IMR-90 (cell line): ENCODE measurements at regions not wholly inside any gene's neighbourhood (a gene's known extent, or its start where the extent isn't known, plus 50 kb on each side); places are given as distances from the start of the nearest gene placed in this dataset.

Experiments
- ATAC-seq: fragments of 200-7000 bp; cut with Tn5 transposase; 2 replicates; pipeline ENCODE4 v1.9.1; 2020; ENCODE audit warnings: low read depth, mild to moderate bottlenecking, moderate library complexity
- BruUV-seq: library from RNA; stranded (reverse); fragments of 400-500 nt; replicated peaks from 2 replicates; lab custom pipeline; 2021; lab: Mats Ljungman, UMichigan
- CTCF ChIA-PET: fragments of 300-600 bp; formaldehyde crosslinking; extraction: SDS; loops from one replicate; lab custom pipeline; 2021; ENCODE audit warnings: antibody characterized with exemption; lab: Yijun Ruan, JAX
- POLR2A ChIA-PET: fragments of 300-600 bp; sonication (Branson Sonifier 250); formaldehyde crosslinking; loops from one replicate; lab custom pipeline; 2022; ENCODE audit warnings: antibody characterized with exemption; ENCODE audit not compliant: unreplicated experiment; lab: Charles Lee
- DNase-seq: peaks from one replicate; pipeline ENCODE4 v3.0.0; 2013
- H2AFZ ChIP-seq: replicated peaks from 2 replicates; pipeline ENCODE3; 2013; ENCODE audit warnings: low read length, mild to moderate bottlenecking; ENCODE audit not compliant: poor library complexity
- H2AK5ac ChIP-seq: 2 replicates; pipeline ENCODE4 v1.6.1; 2013; ENCODE audit warnings: low read depth, low read length, inconsistent platforms
- H2AK9ac ChIP-seq: replicated peaks from 2 replicates; pipeline ENCODE3; 2013; ENCODE audit warnings: mild to moderate bottlenecking, low read depth, low read length, moderate library complexity; ENCODE audit not compliant: poor library complexity
- H2BK120ac ChIP-seq: 2 replicates; pipeline ENCODE4 v1.6.1; 2013; ENCODE audit warnings: low read depth, low read length, inconsistent platforms
- H2BK15ac ChIP-seq: 3 replicates; pipeline ENCODE4 v1.6.1; 2013; ENCODE audit warnings: low read depth, low read length, inconsistent platforms
- H2BK20ac ChIP-seq: 2 replicates; pipeline ENCODE4 v1.6.1; 2013; ENCODE audit warnings: low read depth, mild to moderate bottlenecking, inconsistent platforms, low read length, moderate library complexity
- H2BK5ac ChIP-seq: 2 replicates; pipeline ENCODE4 v1.6.1; 2013; ENCODE audit warnings: mild to moderate bottlenecking, low read depth, low read length, inconsistent platforms; ENCODE audit not compliant: poor library complexity, severe bottlenecking
- H3K14ac ChIP-seq: replicated peaks from 2 replicates; pipeline ENCODE4 v1.6.1; 2013; ENCODE audit warnings: low read depth, low read length, inconsistent platforms
- H3K18ac ChIP-seq: 2 replicates; pipeline ENCODE4 v1.6.1; 2013; ENCODE audit warnings: low read depth, low read length, control low read depth
- H3K23ac ChIP-seq: 2 replicates; pipeline ENCODE4 v1.6.1; 2013; ENCODE audit warnings: low read depth, low read length, inconsistent platforms
- H3K27ac ChIP-seq: 2 replicates; pipeline ENCODE4 v1.5.1; 2013; ENCODE audit warnings: mild to moderate bottlenecking, control low read depth, low read length; ENCODE audit not compliant: insufficient read depth
- H3K27me3 ChIP-seq: 2 replicates; pipeline ENCODE4 v1.6.1; 2013; ENCODE audit warnings: low read length; ENCODE audit not compliant: control insufficient read depth, insufficient read depth
- H3K36me3 ChIP-seq: 2 replicates; pipeline ENCODE4 v1.6.1; 2013; ENCODE audit warnings: low read length, mixed read lengths; ENCODE audit not compliant: control insufficient read depth, insufficient read depth
- H3K4ac ChIP-seq: 2 replicates; pipeline ENCODE4 v1.6.1; 2013; ENCODE audit warnings: low read depth, low read length, inconsistent platforms
- H3K4me1 ChIP-seq: 2 replicates; pipeline ENCODE4 v1.6.1; 2013; ENCODE audit warnings: low read length, mixed read lengths; ENCODE audit not compliant: control insufficient read depth, insufficient read depth
- H3K4me2 ChIP-seq: 2 replicates; pipeline ENCODE4 v1.6.1; 2013; ENCODE audit warnings: low read depth, mild to moderate bottlenecking, control low read depth, low read length, moderate library complexity
- H3K4me3 ChIP-seq: 2 replicates; pipeline ENCODE4 v1.5.1; 2013; ENCODE audit warnings: low read depth, mild to moderate bottlenecking, control low read depth, low read length, moderate library complexity; ENCODE audit not compliant: insufficient read depth
- H3K56ac ChIP-seq: 2 replicates; pipeline ENCODE4 v1.6.1; 2013; ENCODE audit warnings: low read length, inconsistent platforms; ENCODE audit not compliant: insufficient read depth; ENCODE audit errors: extremely low read depth
- H3K79me1 ChIP-seq, 2 experiments: 2 replicates each; pipeline ENCODE4 v1.6.1; 2013; ENCODE audit warnings: low read length in 2 of 2, inconsistent platforms in 1 of 2, low read depth in 1 of 2
- H3K9ac ChIP-seq: 2 replicates; pipeline ENCODE4 v1.6.1; 2013; ENCODE audit warnings: low read depth, low read length, control low read depth
- H3K9me1 ChIP-seq: 2 replicates; pipeline ENCODE4 v1.6.1; 2013; ENCODE audit warnings: low read length, inconsistent platforms; ENCODE audit not compliant: insufficient read depth
- H3K9me3 ChIP-seq: 2 replicates; pipeline ENCODE4 v1.6.1; 2013; ENCODE audit warnings: low read length; ENCODE audit not compliant: control insufficient read depth, insufficient read depth
- H4K20me1 ChIP-seq: 2 replicates; pipeline ENCODE4 v1.6.1; 2013; ENCODE audit warnings: low read length, inconsistent platforms; ENCODE audit not compliant: insufficient read depth
- H4K5ac ChIP-seq: 2 replicates; pipeline ENCODE4 v1.6.1; 2013; ENCODE audit warnings: mild to moderate bottlenecking, low read depth, low read length, control low read depth
- H4K8ac ChIP-seq, 2 experiments: 2 replicates each; pipeline ENCODE4 v1.6.1; 2013; ENCODE audit warnings: low read depth in 2 of 2, low read length in 2 of 2, control low read depth in 1 of 2, inconsistent platforms in 1 of 2
- H4K91ac ChIP-seq: 2 replicates; pipeline ENCODE4 v1.6.1; 2013; ENCODE audit warnings: low read depth, low read length, inconsistent platforms; ENCODE audit not compliant: insufficient read depth
- NFE2L2 ChIP-seq: fragments of 150-350 bp; IDR thresholded peaks from 2 replicates; pipeline ENCODE4 v1.6.1; 2016; ENCODE audit warnings: low read depth, mild to moderate bottlenecking, low read length
- POLR2A ChIP-seq: IDR thresholded peaks from 2 replicates; pipeline ENCODE4 v1.6.1; 2012; ENCODE audit warnings: mild to moderate bottlenecking, low read depth, low read length
- RCOR1 ChIP-seq: IDR thresholded peaks from 2 replicates; pipeline ENCODE4 v1.6.1; 2012; ENCODE audit warnings: mild to moderate bottlenecking, low read length, improper control_type of control experiment; ENCODE audit not compliant: insufficient replicate concordance
- RFX5 ChIP-seq: IDR thresholded peaks from 2 replicates; pipeline ENCODE4 v1.8.0; 2012; ENCODE audit warnings: low read depth, mild to moderate bottlenecking, low read length, moderate library complexity
- dilution Hi-C: fragments of 300-500 bp; cut with HindIII; formaldehyde crosslinking; loops from one replicate; pipeline ENCODE4 v1.14.3; 2018; ENCODE audit warnings: low sequenced_read_pairs; ENCODE audit not compliant: unreplicated experiment
- in situ Hi-C: fragments of 300-500 bp; cut with MboI; formaldehyde crosslinking; loops from 3 replicates; pipeline ENCODE4 v1.14.3; 2019; ENCODE audit warnings: low sequenced_read_pairs, inconsistent platforms, mixed read lengths
- intact Hi-C: fragments of 100-400 bp; cut with micrococcal nuclease; formaldehyde crosslinking; loops from 2 replicates; pipeline ENCODE4 v1.10.0; 2022

DNA sequence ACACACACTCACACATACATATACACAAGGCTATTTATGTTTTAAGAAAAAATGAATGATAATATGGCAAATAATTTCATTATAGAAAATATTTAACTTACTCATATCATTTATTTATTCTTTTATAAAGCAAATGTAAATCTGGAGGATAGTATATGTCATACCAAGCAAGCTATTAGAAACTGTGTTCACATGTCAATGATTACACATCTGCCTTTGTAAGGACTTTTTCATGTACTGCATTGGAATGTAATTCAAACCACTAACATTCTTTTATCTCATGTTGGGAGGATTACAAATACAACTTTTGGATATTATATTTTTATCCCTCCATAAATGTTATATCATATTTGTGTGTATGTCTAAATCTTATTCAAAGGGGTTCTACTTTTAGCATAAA, 1887.4 kb downstream of the NCAM2 start:
- no peak overlapping the region for H3K4ac ChIP-seq
- no peak overlapping the region for H3K23ac ChIP-seq
- H3K36me3 ChIP-seq, result no peaks in the 10 kb centered on the region
- H3K14ac ChIP-seq, result no peak overlapping the region
- TF ChIP-seq RCOR1, result no peak
- no peak for TF ChIP-seq RFX5
- TF ChIP-seq POLR2A, result no peak
- no peak for TF ChIP-seq NFE2L2
- no peak for DNase-seq
- H3K4me1 ChIP-seq, result no peaks in the 10 kb centered on the region
- no peak overlapping the region for H3K4me3 ChIP-seq
- H4K8ac ChIP-seq, result no peak overlapping the region
- H3K4me2 ChIP-seq, result no peak overlapping the region
- H2AFZ ChIP-seq, result no peak overlapping the region
- H2AK5ac ChIP-seq, result no peak overlapping the region
- no peak overlapping the region for H2BK15ac ChIP-seq
- CTCF ChIA-PET, result no interaction called here
- ATAC-seq, result no peak
- no peaks in the 10 kb centered on the region for H3K79me1 ChIP-seq
- H3K9me3 ChIP-seq, result peaks cover 2% of the 10 kb centered on the region; the same call in 1 of the 2 replicates
- H3K9me1 ChIP-seq, result no peaks in the 10 kb centered on the region
- no peak overlapping the region for H2BK5ac ChIP-seq
- in situ Hi-C loops (loop anchor here (25.0 kb wide), 1 partner anchor 98 kb away; no protein-coding TSS in a partner anchor), intact Hi-C loops (no loop called here), dilution Hi-C loops (no loop called here)
- BruUV-seq, result no TSS peak
- H4K20me1 ChIP-seq, result no peaks in the 10 kb centered on the region
- H4K5ac ChIP-seq, result no peak overlapping the region
- H2BK20ac ChIP-seq, result no peak overlapping the region
- no peak overlapping the region for H3K27ac ChIP-seq
- POLR2A ChIA-PET, result no interaction called here
- no peak overlapping the region for H4K91ac ChIP-seq
- H3K56ac ChIP-seq, result no peak overlapping the region
- no peaks in the 10 kb centered on the region for H3K27me3 ChIP-seq
- H2BK120ac ChIP-seq, result no peak overlapping the region
- H3K18ac ChIP-seq, result no peak overlapping the region
- H3K9ac ChIP-seq, result no peak overlapping the region
- no peak overlapping the region for H2AK9ac ChIP-seq
